Natural killer cell (primary cell): ENCODE measurements at regions not wholly inside any gene's neighbourhood (a gene's known extent, or its start where the extent isn't known, plus 50 kb on each side); places are given as distances from the start of the nearest gene placed in this dataset.

ENCODE experiments used
- ATAC-seq, 3 donors: fragments of 150-1000 bp in 2 of 3; fragments of 200-7000 bp in 1 of 3; cut with Tn5 transposase; 1 replicate in 1 of 3; 2 replicates in 2 of 3; pipeline ENCODE4 v1.10.0; 2021; ENCODE audit warnings: mild to moderate bottlenecking in 2 of 3, moderate library complexity in 2 of 3
- DNase-seq, 2 donors: peaks; one replicate each; pipeline versions ENCODE4 v3.0.0 to v3.0.0-alpha.2; 2013 to 2021; ENCODE audit warnings: mixed read lengths in 1 of 2
- H3K27ac ChIP-seq: one replicate; pipeline ENCODE4 v1.5.1; 2013; ENCODE audit warnings: mild to moderate bottlenecking, low read length
- H3K27me3 ChIP-seq: one replicate; pipeline ENCODE4 v1.6.1; 2013; ENCODE audit warnings: low read length; ENCODE audit not compliant: control insufficient read depth, insufficient read depth
- H3K36me3 ChIP-seq: one replicate; pipeline ENCODE4 v1.6.1; 2013; ENCODE audit warnings: low read length; ENCODE audit not compliant: control insufficient read depth, insufficient read depth
- H3K4me1 ChIP-seq: one replicate; pipeline ENCODE4 v1.6.1; 2013; ENCODE audit warnings: low read length; ENCODE audit not compliant: control insufficient read depth, insufficient read depth
- H3K4me3 ChIP-seq: one replicate; pipeline ENCODE4 v1.5.1; 2013; ENCODE audit warnings: low read length
- H3K9me3 ChIP-seq: one replicate; pipeline ENCODE4 v1.6.1; 2013; ENCODE audit warnings: low read length; ENCODE audit not compliant: control insufficient read depth, insufficient read depth
- H3K27ac Mint-ChIP-seq, 2 donors: one replicate each; pipeline ENCODE4 v1.8.0; 2022; ENCODE audit warnings: mild to moderate bottlenecking in 2 of 2, mixed read lengths in 2 of 2, moderate library complexity in 1 of 2
- H3K27me3 Mint-ChIP-seq, 2 donors: one replicate each; pipeline ENCODE4 v1.8.0; 2022; ENCODE audit warnings: low read depth in 2 of 2, mixed read lengths in 2 of 2
- H3K36me3 Mint-ChIP-seq: one replicate; pipeline ENCODE4 v1.8.0; 2022; ENCODE audit warnings: mixed read lengths
- H3K4me1 Mint-ChIP-seq, 2 donors: one replicate each; pipeline ENCODE4 v1.8.0; 2022; ENCODE audit warnings: mixed read lengths in 2 of 2
- H3K4me3 Mint-ChIP-seq: one replicate; pipeline ENCODE4 v1.8.0; 2022; ENCODE audit warnings: mild to moderate bottlenecking, moderate library complexity, mixed read lengths
- H3K9me3 Mint-ChIP-seq, 2 donors: one replicate each; pipeline ENCODE4 v1.8.0; 2022; ENCODE audit warnings: mixed read lengths in 2 of 2
- WGBS: methylation state at CpG from one replicate; pipeline ENCODE4 v1.1.7; 2013; ENCODE audit warnings: missing lambda C conversion rate; ENCODE audit not compliant: insufficient coverage; 5-methylcytosine and 5-hydroxymethylcytosine counted together
- intact Hi-C: fragments of 100-400 bp; cut with micrococcal nuclease; formaldehyde crosslinking; loops from one replicate; pipeline ENCODE4 v1.14.2; 2022
- TF ChIP-seq, protein P1 (sequence below): fragments of 200-600 bp; IDR thresholded peaks from one replicate; pipeline ENCODE4 v1.8.0; 2022; ENCODE audit warnings: antibody characterized with exemption

DNA sequence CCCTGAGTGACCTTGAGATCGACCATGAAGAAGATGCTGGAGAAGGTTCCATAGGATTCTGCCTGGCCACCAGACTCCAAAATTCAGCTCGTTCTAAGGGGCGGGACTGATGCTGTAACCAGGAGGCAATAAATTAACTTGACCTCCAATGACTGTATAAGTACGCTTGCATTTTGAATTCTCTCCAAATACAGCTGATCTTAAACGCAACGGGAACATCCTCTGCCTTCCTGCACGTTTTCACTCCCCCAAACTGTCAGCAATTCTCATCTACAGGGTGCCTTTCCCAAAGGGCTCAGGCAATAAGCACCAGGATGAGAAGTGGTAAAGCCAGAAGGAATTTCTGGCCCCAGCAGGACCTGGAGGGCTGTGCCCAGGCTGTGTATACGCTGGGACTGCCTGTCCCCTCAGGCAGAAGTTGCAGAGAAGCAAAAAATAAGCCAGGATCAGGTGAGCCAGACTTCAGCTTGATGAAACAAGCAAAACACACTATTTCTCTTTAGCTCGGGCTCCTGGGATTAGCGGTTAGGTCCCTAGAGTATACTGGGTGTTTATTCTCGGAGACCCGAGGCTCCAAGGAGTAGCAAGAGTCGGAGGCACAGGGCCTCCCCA, 124.8 kb downstream of the LRIG2 start:
- TF ChIP-seq, protein P1, sequence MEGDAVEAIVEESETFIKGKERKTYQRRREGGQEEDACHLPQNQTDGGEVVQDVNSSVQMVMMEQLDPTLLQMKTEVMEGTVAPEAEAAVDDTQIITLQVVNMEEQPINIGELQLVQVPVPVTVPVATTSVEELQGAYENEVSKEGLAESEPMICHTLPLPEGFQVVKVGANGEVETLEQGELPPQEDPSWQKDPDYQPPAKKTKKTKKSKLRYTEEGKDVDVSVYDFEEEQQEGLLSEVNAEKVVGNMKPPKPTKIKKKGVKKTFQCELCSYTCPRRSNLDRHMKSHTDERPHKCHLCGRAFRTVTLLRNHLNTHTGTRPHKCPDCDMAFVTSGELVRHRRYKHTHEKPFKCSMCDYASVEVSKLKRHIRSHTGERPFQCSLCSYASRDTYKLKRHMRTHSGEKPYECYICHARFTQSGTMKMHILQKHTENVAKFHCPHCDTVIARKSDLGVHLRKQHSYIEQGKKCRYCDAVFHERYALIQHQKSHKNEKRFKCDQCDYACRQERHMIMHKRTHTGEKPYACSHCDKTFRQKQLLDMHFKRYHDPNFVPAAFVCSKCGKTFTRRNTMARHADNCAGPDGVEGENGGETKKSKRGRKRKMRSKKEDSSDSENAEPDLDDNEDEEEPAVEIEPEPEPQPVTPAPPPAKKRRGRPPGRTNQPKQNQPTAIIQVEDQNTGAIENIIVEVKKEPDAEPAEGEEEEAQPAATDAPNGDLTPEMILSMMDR, result no peak

DNA sequence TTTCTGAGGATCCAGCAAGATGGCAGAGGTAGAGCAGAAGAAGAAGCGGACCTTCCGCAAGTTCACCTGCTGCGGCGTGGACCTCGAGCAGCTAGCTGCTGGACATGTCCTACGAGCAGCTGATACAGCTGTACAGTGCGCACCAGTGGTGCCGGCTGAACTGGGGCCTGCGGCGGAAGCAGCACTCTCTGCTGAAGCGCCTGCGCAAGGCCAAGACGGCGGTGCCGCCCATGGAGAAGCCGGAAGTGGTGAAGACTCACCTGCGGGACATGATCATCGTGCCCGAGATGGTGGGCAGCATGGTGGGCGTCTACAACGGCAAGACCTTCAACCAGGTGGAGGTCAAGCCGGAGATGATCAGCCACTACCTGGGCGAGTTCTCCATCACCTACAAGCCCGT, 125.8 kb downstream of the LRIG2 start:
- no peaks in the 10 kb centered on the region for H3K9me3 Mint-ChIP-seq
- H3K27me3 Mint-ChIP-seq, result peaks cover 1 to 5% of the 10 kb centered on the region in 2 donors
- DNase-seq, result no peak
- H3K4me1 Mint-ChIP-seq, result no peaks in the 10 kb centered on the region
- 94% methylated on average over 23 of the region's 24 CpGs for WGBS
- Histone ChIP-seq H3K9me3 (no peaks in the 10 kb centered on the region), H3K4me3 (no peak overlapping the region), H3K27ac (no peak overlapping the region), H3K27me3 (peaks cover 5% of the 10 kb centered on the region), H3K36me3 (no peaks in the 10 kb centered on the region), H3K4me1 (no peaks in the 10 kb centered on the region)
- intact Hi-C loops, result no loop called here
- no peak for ATAC-seq
- H3K36me3 Mint-ChIP-seq, result no peaks in the 10 kb centered on the region
- H3K27ac Mint-ChIP-seq, result no peak overlapping the region
- H3K4me3 Mint-ChIP-seq, result no peak overlapping the region
- TF ChIP-seq, protein P1, result no peak

More for the DNA sequence above, 124.8 kb downstream of the LRIG2 start:
- intact Hi-C loops, result no loop called here
- Mint-ChIP-seq H3K4me3 (no peak overlapping the region), H3K27ac (no peak overlapping the region), H3K9me3 (peaks cover 3 to 5% of the 10 kb centered on the region in 2 donors), H3K27me3 (peaks cover 0 to 6% of the 10 kb centered on the region in 2 donors), H3K4me1 (no peaks in the 10 kb centered on the region), H3K36me3 (no peaks in the 10 kb centered on the region)
- DNase-seq, result no peak
- 84% methylated on average over 13 of the region's 13 CpGs for WGBS
- H3K4me1 ChIP-seq, result no peaks in the 10 kb centered on the region
- no peak overlapping the region for H3K4me3 ChIP-seq
- H3K27me3 ChIP-seq, result peaks cover 5% of the 10 kb centered on the region
- no peak for ATAC-seq
- no peak overlapping the region for H3K27ac ChIP-seq
- no peaks in the 10 kb centered on the region for H3K9me3 ChIP-seq
- no peaks in the 10 kb centered on the region for H3K36me3 ChIP-seq

DNA sequence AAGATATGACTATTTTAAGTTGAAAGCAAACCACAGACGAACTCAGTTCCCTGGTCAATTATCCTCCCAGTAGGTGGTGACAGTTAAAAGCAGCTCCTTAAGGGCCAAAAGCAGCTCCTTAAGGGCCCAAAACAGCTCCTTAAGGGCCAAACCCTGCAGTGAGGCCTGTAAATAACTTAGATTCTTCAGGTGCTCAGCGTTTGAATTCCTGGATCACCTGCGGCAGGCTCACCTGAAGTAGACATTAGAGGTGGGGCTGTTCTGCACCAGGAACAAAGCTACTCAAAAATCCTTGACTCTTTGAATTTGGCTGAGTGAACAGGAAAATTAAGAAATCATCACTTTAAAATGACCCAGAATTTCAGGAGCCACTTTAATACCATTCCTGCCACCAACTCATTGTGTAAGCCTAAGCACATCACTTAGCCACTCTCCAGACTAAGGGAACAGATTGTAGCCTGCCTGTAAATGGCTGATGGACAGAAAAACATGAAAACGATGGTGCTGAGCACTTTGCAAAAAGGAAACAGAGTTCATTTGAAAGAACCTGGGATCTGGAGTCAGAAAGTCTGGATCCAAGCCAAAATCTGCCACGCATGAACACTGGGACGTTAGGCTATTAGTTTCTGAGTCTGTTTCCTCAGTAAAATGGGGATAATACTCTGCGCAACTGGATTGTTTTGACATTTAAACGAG, 126.9 kb downstream of the LRIG2 start:
- Mint-ChIP-seq H3K27ac (no peak overlapping the region), H3K9me3 (no peaks in the 10 kb centered on the region), H3K36me3 (no peaks in the 10 kb centered on the region), H3K4me3 (no peak overlapping the region), H3K27me3 (peaks cover 8 to 12% of the 10 kb centered on the region in 2 donors), H3K4me1 (no peaks in the 10 kb centered on the region)
- Histone ChIP-seq H3K36me3 (no peaks in the 10 kb centered on the region), H3K4me1 (no peaks in the 10 kb centered on the region), H3K4me3 (no peak overlapping the region), H3K27ac (no peak overlapping the region), H3K27me3 (peaks cover under 1% of the 10 kb centered on the region), H3K9me3 (no peaks in the 10 kb centered on the region)
- no peak for ATAC-seq
- TF ChIP-seq, protein P1, result no peak
- WGBS, result 73% methylated on average over 8 of the region's 8 CpGs
- DNase-seq, result no peak
- intact Hi-C loops, result no loop called here

DNA sequence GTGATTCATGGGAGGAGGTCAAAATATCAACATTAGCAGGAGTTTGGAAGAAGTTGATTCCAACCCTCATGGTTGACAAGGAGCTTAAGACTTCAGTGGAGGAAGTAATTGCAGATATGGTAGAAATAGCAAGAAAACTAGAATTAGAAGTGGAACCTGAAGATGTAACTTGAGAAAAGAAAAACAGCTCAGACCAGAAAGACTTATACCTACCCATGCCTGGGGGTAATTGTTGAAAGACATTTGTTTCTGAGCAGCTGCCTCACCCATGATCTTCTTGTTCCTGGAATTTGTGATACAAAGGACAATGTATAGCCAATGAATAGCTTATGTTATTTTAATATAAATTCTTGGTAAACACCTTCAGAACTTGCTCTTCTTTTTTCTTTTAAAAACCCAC, 128.6 kb downstream of the LRIG2 start:
- TF ChIP-seq, protein P1, result no peak
- intact Hi-C loops, result no loop called here
- no peak overlapping the region for H3K27ac Mint-ChIP-seq
- H3K4me1 Mint-ChIP-seq, result no peaks in the 10 kb centered on the region
- ATAC-seq, result no peak
- H3K36me3 Mint-ChIP-seq, result no peaks in the 10 kb centered on the region
- H3K27ac ChIP-seq, result no peak overlapping the region
- H3K27me3 Mint-ChIP-seq, result peaks cover 8 to 14% of the 10 kb centered on the region in 2 donors
- no peaks in the 10 kb centered on the region for H3K9me3 ChIP-seq
- H3K9me3 Mint-ChIP-seq, result no peaks in the 10 kb centered on the region
- H3K4me3 Mint-ChIP-seq, result no peak overlapping the region
- no peak overlapping the region for H3K4me3 ChIP-seq
- no peaks in the 10 kb centered on the region for H3K4me1 ChIP-seq
- DNase-seq, result no peak
- no peaks in the 10 kb centered on the region for H3K27me3 ChIP-seq
- H3K36me3 ChIP-seq, result no peaks in the 10 kb centered on the region
